D341Med (cell line): ENCODE measurements at regions not wholly inside any gene's neighbourhood (a gene's known extent, or its start where the extent isn't known, plus 50 kb on each side); places are given as distances from the start of the nearest gene placed in this dataset.

Experiments used
- DNase-seq: peaks from one replicate; pipeline ENCODE4 v3.0.0; 2012; ENCODE audit warnings: low spot score

DNA sequence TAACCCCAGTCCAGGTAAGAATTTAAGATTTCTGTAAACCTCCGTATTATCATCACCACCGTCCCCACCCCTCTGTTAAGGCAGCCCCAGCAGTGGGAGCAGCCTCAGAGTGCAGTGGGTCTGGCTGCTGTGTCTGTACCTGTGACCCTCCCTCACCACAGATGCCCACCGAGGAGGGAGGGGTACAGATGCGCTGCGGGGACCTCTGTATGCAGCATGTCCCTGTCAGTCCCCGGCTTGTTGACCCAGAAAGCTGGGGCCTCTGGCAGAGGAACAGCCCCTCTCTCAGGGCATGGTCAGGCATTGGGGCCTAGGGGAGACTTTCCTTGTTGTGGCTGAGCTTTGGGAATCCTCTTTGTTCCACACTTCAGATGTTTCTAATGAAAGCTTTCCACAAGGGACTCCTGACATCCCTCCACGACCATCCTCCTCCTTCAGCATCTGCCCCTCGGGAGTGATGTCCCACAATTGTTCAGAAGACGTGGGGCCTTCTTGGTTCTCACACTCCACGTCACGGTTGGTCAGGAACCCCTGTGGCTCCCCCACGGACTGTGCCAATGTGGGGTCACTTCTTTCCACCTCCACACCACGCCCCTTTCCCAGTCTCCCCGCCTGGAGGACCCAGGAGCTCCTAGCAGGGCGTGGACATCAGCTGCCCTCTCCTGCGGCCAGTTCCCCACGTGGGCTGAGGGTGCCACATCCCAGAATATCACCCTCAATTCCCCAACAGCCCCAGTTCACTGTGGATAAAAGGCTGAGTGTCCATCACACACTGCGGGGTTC is 384.2 kb upstream of the MYT1L start:
- DNase-seq: no peak

DNA sequence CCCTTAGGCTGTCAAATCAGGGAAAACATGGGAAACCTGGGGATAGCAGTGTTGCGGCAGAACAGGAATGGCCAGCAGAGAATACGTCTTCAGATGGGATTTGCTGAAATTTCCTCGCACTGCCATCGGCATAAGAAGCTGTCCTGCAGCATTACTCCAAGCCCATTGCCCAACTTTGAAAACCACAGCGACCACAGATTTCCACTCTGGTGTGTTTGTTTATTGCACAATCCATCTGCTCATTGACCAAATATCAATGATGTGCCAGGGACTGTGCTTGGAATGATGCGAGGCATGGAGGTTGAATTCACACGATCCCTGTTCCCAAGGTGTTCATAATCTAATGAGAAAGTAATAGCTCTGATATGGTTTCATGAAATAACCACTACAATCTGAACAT is 383.3 kb upstream of the MYT1L start:
- DNase-seq: no peak

DNA sequence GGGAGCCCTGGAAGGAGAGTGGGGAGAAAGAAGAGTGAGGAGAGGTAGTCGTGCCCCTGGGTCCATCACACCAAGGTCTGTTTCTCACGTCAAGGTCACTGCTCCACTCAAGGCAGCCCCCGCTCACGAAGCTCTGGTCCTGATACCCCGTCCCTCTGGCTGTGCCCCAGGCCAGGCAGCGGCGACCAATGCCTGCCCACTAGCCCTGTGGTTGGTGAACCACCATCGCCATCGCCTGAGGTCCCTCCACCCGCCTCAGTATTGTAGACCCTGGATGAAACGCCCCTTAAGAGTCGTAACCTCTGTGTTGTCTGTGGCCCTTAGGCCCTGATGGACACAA is 378.3 kb upstream of the MYT1L start:
- DNase-seq: no peak

DNA sequence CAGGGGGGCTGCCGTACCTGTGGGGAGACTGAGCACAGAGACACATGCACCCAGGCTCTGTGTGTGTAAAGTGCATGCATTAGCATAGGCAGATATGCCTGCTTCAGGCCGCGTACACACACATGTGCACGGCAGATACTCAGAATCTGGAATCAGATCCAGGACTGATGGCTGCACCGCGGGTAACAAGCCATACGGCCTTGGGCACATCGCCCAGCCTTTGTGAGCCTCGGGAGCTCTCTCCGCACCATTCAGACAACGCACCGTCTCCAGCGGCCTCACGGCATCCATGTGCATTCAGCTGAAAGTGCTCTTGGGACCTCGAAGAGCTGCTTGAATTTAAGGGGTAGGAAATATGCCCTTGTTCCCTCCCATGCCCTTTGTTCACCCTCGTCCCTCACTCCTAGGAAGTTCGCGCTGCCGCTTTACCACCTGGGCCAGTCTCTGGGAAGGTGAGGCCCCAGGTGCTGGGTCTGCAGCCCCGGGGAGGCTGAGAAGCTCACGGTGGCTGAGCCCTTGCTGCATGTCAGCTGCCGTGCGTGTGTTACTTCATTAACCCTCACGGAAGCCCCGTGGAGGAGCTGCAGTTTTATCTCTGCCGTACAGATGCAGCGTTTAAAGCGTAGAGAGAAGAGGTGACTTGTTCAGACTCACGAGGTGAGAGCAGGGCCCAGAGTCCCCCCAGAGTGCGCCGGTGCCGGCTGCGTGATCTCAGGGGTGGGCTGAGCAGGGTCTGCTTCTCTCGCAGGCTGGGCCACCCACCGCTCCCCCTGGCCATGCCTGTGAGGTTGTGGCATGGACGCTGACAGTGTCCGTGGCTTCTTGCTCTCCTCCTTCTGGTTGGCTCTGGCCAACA is 377.7 kb upstream of the MYT1L start:
- no peak for DNase-seq

DNA sequence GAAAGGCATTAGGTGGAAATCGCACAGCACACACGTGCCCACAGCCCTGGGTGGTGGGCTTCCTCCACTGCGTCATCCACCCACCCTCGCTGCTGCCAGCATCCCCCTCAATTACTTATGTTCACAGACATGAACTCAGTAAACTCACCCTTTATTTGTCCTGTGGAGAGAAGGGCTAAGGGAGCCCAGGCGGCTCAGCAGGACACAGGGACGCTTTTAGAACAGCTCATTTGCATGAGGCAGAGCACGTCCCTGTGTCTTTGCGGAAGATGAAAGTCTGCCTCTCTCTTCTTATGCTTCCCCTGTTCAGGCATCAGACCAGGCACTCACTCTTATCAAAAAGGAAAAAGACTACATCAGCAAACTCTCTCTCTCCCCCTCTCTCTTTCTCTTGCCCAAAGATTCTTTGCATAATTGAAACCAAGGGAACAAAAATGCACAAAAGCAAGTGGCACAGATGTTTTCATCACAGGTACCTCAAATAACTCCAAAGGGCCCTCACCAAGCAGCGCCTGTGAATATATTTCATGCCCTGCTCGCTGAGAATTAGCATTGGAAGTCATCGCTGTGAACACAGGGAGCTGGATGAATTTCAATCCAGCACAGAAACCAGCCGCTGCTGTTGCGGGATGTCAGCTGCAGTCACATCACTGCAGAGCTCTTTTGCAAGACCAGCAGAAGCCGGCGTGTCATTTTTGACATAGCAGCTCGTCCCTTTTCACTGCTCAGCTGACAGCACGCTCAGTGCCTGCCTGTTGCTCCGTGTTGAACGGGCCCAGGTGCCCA is 376.3 kb upstream of the MYT1L start:
- DNase-seq: no peak

DNA sequence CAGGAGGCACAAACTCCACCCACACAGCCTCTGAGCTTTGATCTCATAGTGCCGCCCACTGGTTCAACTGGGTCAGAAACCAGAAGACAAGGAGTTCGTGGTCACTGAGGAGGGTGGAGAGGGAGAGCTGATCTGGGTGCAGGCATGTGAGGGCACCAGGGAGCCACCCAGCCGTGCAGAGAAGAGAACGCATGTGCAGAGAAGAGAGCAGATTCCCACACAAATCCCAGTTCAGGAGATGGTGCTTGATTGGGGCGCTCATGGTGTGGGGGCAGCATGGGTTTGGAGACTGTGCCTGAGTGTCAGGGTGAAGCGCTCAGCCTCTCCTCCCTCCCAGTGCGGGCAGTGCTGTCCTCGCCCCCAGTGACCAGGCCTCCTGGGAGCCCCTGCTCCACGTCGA is 375.2 kb upstream of the MYT1L start:
- no peak for DNase-seq

DNA sequence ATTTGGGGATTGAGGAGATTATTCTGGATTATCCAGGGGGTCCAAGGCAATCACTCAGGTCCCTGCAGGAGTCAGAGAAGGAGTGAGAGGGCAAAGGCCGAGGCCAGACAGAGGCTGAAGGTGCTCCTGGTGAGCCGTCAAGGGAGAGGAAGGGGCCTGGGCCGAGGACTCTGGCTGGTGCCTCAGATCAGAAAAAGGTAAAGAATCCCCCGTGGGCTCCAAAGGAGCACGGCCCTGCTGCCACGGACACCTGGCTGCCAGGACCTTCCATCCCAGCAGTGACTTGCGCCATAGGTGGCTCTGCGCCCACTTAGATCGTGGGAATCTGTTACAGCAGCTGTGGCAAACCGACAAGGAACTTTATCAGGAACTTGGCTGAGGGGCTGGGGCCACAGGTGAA is 374.8 kb upstream of the MYT1L start:
- DNase-seq: no peak

DNA sequence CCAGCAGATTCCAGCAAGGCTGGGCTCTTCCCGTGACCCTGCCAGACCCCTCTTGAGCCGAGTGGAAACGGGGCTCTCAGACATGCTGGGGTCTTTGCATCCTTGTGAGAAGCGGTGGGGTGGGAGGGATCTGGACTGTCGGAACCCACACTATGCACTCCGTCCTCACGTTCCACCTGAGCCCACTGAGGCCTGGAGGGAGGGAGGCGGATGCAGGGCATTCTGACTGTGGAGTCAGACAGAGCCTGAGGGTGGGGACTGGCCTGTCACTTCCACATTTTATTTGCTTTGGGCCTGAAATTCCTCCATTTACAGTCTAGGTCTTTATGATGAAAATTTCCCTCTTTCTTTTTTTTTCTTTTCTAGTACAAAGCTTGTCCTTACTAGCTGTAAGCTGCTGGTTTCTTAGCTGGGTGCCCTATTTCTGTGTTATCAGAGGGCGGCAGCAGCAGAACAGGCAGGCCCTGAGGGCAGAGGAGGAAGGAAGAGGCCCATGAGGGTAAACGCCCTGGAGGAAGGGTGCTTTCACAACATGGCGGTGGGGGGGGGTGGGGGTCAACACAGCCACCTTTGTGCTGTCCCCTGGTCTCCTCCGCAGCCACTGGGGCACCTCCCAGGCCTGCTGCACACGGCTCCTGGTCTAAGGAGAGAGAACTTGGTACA is 373.5 kb upstream of the MYT1L start:
- DNase-seq: no peak

DNA sequence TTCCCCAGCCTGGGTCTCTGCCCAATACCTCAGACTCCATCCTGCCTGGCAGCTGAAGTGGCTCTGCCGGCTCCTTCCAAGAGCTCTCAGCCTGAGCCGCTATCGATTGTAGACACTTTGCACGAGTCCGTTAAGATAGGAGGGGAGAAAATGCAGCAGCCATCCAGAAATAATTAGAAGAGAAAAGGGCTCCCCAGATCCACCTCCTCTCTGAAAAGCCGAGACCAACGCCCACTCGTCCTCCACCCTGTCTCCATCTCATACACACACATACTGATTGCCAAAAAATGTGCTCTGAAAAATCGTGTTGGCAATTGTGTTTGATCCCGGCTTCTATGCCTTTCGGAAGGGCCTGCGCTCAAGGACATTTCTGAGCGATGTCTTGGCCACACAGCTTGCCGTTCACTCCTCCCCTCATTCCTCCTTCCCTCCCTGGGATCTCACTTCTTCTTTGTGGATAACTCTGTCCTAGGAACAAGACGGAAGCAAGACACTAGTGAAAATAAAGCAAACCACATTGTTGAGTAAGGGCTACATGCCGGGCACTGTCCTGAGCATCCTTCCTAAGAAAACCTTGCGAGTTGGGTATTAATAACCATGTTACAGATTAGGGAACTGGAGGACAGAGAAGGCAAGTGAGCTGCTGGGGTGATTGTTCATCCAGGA is 372.8 kb upstream of the MYT1L start:
- no peak for DNase-seq

DNA sequence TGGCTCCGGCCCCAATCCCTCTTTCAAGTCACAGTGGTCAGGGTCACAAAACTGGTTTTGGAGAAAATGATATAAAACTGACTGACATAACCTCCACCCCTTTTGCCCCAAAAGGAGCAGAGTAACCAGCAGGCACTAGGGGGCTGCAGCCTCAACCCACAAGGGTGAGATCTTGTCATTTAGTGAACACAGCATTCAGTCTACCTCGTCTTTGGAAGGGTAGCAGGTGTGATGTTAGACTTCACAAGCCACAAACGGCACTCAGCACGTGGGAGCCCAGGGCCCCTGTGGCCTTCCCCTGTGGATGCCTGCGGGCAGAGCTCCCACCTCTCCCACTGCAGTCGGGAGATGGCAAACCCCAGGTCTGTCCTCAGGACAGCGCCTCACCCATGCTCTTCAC is 372.1 kb upstream of the MYT1L start:
- DNase-seq: no peak

DNA sequence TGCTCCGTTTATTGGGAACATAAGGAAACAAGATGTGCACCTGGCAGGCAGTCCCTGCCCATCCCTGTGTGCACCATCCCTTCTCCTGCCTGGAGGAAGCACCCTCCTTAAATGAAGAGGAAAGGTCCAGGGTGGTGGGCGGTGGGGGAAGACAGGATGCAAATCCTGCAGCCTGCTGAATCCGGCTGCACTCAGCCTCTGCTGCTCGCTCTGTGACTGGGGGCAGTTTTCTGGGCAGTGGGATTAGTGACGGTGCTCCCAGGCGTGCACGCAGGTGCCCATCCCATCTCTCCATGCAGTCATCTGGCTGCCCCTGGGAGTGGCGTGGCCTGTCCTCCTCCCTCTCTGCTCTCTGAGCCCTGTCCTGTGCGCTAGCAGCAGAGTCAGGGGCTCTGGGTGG is 371.3 kb upstream of the MYT1L start:
- no peak for DNase-seq

DNA sequence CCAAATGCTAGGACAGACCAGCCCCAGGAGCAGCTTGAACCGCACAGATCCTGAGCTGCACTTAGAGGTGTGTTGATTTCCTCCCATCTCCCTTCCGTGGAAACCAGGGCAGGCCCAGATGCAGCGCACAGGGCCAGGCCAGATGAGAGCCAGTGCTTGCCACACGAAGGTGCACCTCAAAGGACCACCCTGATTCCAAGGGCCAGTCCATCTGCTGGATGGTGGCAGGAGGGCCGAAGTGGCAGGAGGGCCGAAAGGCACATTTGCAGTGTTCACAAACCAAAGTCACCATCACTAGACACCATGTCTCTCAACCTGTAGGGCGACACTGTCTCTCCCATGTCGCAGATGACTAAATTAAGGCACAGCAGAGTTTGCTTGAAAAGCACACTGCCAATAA is 370.7 kb upstream of the MYT1L start:
- no peak for DNase-seq

DNA sequence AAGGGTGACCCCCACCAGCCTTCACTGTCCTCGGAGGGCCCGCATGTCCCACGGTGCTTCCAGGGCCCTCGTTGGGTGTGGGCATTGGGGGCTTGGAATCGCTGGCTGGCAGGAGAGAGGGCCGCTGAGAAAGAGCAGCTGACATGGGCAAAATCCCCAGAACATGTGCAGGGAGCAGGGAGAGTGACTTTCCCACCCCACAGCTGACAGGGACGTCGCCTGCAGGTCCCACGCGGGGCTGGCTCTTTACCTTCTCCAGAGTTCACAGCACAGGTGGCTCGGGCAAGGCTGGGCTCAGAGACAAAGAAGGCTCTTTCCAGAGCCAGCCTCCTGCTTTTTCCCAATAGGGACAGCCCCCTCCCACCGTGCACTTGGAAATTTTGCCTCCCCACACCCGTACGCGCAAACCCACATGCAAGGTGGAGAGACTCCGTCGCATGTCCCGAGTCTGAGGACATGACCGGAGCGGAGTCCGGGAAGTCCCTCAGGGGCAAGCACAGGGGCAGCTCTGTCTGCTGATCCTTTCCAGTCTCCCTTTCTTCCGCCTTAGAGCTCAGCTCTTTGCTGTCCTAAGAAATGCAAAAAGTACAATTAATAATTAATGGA is 370.2 kb upstream of the MYT1L start:
- DNase-seq: no peak

DNA sequence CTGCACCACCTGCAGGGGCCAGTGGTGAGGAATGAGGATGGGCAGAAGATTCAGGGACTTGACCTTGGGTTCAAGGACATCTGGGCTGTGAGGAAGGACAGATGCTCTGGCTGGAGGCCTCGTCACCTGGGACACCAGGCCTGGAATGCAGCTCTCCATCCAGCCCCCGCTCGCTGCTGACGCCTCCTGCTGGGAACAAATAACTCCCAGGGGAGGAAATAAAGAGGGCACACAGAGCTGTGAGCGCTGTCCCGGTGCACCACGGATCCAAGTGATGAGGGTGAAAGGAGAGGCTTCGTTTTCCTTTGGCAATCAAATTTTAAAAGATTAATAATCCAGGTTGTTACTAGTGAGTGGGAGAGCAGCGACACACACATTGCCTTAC is 368.0 kb upstream of the MYT1L start:
- DNase-seq: peak; percentile 45

DNA sequence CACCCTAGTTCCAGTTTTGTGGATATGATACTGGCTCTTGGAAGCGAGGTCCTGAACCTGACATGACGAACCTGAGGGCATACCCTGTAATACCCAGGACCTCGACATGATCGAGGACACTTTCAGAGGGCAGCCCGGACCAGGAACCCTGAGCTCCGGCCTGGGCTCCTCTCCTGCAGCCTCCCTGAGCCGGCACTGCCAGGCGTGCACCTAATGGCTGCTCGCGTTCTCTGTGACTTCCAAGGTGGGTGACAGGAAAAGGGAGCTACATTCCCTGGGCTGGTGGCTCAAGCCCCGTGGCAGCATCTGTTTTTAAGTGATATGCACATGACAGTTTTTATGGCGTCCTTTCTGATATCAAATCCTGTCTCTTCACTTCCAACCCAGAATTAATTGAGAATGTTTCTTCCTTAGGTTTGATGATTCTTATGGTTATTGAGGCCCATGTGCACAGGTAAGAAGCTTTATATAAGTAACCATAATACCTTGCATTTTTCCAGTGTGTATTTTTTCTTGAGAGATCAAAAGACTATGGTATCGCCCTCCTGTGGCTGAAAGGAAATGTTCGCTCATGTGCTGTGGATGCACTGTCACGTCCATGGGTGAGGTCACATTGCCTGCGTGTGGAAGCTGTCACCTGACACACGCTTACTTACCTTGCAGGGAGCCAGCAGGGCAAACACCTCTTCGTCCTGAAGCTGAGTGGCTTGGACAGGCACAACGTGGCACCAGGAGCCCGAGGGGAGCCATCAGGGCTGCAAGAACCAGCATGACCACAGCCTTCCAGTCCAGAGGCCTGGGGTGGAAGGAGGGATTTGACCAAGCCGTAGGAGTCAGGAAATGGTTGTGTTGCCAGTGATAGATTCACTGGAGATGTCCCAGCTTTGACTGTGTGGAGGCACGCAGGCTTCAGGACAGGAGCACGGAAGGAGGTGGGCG is 367.4 kb upstream of the MYT1L start:
- peak; percentile 64 for DNase-seq

DNA sequence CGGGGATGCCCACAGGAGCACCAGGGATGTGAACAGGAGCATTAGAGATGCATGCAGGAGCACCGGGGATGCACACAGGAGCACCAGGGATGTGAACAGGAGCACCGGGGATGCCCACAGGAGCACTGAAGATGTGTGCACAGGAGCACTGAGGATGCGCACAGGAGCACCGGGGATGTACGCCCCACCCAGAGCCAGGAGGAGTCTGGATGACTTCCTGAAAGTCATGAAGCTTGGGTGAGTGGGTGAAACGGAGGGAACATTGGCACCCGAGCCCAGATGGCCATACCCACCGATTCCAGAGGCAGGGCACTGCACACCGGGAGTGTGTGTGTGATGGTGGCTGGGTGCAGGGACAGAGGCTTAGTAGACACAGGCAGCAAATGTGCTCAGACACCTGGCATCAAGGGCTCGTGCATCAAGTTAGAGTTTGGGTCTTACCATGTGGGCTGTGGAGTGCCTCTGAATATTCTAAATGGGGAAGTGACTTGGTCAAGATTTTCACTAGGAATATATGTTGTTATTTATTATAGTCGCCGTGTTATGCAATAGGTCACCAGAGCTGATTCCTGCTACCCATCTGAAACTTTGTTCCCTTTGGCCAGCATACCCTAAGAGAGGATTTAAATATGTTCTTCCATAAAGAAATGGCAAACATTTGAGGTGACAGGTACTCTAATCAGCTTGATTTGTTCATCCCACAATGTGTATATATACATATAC is 365.8 kb upstream of the MYT1L start:
- no peak for DNase-seq

DNA sequence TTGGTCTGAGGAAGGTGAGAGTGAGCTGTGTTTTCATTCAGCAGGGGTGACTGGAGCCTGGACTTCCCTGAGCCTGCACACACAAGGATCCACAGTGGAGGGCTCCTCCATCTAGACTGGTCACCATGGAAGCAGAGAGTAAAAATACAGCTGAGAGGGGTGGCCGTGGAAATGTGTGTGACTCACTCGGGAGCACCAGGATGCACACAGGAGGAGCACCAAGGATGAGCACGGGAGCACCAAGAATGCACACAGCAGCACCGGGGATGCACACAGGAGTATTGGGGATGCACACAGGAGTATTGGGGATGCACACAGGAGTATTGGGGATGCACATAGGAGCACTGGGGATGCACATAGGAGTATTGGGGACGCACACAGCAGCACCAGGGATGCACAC is 365.2 kb upstream of the MYT1L start:
- no peak for DNase-seq

DNA sequence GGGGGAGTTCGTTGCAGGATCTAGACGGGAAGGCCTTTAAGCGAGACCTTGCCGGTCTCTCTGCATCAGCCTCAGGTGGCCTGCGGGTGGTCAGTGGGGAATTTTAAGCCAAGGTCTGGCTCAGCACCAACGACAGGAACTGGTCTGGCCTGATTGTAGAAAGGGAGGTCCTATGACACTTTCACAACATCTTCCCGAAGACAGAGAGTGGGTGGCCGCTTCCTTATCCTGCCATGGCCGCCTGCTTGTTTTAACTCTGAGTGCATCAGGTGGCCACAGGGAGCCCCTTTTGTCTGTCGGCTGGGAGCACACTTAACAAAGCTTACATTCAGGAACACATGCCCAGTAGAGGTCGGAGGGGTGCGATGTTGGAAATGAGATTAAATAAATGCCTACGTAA is 363.7 kb upstream of the MYT1L start:
- no peak for DNase-seq

DNA sequence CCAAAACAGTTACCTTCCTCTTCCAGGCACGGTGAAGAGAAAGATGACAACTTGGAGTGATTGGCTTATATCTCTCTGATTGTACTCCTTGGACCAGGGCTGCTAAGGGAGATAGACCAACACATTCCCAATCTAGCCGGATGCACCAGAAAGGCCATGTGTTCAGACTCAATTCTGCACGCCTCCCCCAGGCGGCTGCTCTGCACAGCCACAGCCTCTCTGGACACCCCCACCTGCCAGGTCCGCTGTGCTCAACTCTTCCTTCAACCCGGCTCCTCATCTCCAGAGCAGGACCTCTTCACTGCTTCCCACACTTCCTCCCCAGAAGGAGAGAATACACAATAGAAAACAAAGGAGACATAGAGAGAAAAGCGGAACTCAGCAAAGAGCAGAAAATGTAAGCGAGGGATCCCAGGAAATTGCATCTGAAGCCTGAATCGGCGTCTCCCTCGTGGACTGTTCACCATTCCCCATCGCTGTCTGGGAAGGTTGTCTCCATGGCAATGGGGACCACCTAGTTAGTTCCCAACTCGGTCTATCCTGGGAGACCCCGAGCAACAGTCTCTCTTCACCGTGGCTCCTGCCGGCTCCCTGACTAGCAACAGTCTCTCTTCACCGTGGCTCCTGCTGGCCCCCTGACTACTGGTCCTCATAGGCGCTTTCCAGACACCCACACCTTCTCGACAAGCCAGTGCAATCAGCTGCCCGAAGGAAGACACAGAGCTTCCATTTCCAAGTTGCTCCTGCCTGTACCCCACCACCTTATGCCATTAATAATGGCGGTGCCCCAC is 361.7 kb upstream of the MYT1L start:
- no peak for DNase-seq
